Iris pigment epithelial cell (primary cell): ENCODE measurements at regions not wholly inside any gene's neighbourhood (a gene's known extent, or its start where the extent isn't known, plus 50 kb on each side); places are given as distances from the start of the nearest gene placed in this dataset.
"Not testable (repeated sequence)": the region's sequence is repeated elsewhere in the genome, so short reads cannot be mapped to it uniquely, and the experiment has no call there.

Source experiments
- DNase-seq: peaks from one replicate; pipeline ENCODE4 v3.0.0-alpha.2; 2011; ENCODE audit warnings: low read depth

DNA sequence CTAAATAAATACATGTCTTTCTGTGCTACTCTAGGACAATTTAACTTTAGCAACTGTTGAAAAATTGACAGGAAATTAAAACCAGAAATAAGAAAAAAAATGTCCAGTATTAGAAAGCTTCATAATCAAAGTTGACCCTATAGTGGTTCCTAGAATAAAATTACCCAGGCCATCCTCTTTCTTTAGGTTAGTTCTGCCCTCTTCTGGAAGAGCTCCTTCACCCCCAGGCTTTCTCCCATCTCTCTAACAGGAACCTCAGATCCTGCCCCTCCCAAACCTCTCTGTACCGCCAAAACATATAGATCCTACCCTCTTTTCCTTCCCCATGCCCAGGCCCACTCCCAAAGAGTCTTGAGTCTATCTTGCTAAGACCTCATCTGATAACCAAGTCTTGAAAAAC, 159.4 kb upstream of the CDK1 start:
- DNase-seq = no peak

DNA sequence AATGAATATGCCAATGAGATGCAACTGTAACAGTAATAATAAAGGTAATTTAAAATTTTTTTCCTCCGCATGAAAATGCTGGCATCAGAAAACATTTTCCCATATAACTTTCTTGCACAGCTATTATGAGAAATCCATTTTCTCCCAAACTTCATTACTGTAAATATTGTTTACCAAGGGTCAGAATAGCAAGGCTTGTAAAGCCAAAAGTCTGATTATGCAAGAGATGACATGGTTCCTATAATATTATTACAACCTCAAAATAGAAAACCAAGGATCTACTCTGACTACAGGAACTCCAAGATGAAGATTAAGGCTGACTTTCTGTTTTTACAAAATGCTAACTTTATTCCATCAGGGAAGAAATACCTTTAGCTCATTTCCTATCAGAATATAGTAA, 162.7 kb upstream of the CDK1 start:
- peak; percentile 19 for DNase-seq

DNA sequence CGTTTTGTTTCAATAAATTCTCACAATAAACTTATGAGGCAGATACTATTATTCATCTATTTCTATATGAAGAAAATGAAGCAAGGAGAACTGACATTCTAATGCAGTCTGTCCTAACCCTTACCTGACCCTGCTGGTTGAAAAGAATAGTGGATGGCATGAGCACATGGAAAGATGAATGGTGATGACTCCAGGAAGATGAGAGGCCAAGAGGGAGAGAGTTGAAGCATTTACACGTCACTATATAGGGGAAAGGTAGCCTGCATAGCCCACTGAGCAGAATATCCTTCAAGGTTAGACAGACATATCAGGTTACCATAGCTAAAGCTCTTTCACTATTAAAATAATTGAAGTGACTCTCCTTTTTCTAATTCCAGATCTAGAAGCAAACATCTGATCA, 163.9 kb upstream of the CDK1 start:
- no peak for DNase-seq

DNA sequence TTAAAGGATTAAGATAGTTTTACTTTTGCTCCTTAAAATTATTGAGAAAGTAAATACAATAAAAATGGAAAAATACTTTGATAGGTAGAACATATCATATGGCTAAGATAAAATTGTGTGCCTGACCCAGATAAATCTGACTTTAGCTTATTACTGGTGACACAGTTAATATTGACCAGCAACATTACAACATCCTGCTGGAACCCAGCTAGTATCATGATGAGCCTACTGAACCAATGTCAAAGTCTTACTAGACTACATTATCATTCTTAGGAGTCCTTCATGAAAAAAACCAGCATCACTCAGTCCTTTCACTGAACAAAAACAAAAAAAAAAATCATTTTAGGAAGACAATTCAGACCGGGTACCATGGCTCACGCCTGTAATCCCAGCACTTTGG, 164.8 kb upstream of the CDK1 start:
- no peak for DNase-seq

DNA sequence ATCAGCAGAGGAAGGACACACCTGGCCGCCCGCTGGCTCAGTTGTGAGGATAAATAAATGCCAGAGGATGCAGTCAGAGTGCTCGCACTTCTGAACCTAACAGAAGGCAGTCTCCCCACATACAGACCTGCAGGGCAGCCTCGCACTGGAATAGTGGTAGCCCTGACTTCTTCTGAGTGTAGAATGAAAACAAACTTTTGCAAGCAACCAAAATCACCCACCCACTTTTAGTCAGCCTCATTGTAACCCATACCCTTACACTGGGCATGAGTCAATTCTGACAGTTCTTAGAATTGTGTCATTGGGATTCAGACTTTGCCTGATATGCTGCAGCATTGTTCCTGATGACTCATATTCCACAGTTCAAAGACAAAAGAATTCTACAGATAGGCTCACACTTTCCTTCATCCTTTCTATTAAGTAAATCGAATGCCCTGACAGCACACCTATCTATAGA, 167.0 kb upstream of the CDK1 start:
- DNase-seq = peak; percentile 85

DNA sequence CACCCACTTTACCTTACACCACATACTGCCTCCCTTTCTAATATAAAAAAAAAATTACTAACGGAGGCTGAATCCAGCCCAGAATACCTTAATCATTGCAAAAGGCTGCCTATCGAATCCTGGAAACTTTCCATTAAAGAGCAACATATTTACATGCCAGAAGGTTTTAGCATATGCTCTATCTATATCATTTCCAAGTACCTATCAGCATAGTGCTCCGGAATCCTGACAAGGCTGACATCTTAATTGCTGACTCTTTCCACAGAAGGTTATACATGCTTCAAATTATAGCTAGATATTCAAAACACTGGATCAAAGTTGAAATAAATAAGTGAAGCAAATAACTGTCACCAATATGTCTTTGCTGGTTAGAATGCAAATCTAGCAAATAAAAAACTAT, 170.9 kb upstream of the CDK1 start:
- DNase-seq = no peak

DNA sequence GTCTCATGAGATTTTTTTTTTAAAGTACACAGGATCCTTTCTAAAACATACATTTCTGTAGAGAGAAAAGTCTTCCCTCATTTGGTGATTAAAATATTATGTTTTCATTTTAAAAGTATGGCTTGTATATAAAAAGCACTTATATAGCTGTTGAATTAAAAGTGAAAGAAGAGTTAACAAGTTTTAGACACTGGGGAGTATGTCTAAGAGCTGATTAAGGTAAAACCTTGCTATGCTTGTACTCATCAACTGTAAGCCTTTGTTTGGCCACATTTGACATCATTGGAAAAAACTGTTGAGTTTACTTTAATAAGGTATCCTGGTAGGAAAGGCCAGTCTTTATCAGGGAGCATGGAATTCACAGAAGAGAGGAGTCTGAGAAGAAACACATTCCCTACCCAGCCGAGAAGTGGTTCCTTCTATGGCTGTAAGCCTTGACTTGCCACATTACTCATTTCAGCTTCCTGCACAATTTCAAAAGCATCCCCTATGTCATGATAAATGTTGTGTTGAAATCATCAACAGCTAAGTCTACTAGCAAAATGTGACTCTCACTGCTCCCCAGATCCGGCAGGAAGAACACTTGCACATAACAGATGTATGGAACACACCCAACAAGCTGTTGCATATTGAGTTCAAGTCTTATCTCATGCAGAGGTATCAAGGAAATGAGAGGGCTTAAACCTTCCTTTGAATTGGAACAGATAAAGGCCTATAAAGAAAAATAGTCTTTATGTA, 171.8 kb upstream of the CDK1 start:
- peak; percentile 97 for DNase-seq

DNA sequence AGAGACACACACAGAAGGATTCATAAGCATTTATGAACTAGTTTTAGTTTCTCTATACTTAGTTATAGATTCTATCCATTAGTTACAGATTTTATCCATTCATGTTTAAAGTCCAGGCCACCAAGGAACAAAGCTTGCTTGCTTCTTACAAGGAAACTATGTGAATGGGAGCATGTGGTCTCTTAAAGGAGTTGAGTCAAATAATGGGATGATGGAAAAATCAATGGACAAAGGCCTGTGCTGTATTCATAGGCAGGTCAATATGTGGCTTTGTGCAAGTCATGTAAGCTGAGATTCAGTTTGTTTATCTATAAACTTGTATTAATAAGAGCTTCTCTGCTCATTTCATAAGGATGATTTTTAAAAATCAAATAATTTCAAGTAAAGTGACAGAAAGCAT, 172.8 kb upstream of the CDK1 start:
- no peak for DNase-seq

DNA sequence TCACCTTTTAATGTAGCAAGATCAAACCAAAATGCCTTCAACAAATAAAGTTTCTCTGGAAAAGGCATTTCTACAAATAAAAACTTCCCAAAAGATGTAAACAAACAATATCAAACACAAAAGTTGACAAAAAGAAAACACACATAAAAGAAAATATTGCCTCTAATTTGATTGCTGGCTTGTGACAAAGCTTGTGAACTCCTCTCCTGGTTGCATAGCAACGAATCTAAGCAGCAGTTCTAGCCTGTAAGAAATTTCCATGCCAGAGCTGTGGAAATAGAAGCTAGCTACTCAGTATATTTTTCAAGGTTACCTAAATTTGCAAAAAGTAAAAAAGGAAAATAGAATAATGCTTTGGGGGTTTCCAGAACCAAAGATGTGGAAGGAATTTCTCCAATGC, 173.9 kb upstream of the CDK1 start:
- DNase-seq = peak; percentile 35

DNA sequence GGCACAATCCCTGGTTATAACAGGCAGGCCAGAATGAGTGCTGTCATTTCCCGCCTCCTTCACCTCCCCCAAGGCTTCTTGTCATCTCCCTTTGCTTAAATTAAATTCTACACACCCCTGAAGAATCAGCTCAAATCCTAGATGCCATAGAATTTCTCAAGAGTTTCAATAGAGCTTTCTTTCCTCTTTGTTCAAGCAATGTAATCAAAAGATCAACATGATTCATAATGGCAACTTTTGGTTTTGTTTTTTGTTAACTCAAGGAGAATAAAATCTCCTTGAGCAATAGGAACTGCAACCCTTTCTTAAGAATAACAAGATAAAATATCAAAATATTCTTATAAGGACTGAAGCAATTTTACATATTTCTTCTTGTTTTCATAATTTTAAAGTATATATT, 180.8 kb upstream of the CDK1 start:
- peak; percentile 11 for DNase-seq

DNA sequence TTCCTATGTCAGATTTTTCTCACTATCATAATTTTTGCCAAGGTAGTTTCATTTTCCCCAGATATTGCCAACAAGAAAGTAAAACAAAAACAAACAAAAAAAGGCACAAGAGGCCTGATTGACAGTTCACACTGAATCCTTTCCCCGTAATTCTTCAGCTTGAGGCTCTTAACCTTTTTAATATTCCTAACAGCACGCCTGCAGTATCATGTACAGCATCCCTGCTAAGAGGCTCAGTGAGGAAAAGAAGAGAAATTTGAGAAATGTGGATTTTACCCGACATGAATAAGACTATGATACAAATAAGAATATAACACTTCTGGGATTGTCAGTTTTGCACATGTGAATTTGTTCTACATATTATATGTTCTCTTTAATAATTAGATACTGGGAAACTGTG, 182.4 kb upstream of the CDK1 start:
- no peak for DNase-seq

DNA sequence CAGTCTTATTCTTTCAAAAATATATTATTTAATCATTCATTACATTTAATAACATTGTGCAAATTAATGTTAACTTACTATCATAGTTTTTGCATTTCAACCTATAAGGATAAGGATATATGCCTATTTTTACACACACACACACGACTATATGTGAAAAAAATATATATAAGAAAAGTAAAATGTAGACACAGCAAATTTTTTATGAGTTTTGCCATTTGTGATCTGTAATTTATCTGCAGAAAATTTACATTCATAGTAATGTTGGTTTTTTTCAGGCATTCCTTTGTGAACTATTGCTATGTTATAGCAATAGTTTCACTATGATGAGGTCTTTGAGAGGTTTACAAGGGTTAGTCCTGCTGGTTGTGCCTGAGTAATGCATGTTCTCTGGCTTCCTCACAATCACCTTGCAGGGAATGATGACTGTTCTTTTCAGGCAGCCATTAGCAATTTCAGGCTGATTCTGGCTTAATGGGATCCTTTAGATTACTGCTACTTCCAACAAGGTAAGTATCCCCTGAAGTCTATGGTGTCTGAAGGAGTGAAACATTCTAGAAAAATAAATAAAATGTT, 183.7 kb upstream of the CDK1 start:
- DNase-seq = peak; percentile 46

DNA sequence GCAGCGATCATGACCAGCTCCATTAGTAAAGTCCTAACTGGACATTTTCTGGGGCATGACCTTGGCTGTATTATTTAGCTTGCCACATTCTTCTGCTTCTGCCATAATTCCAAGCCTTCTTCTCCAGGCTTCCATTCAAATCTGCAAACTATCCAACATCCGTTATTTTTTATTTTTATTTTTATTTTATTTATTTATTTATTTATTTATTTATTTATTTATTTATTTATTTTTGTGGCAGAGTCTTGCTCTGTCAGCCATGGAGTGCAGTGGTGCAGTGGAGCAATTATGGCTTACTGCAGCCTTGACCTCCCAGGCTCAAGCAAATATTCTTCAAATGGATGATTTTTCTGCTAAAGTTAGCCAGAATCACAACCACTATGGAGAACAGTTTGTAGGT, 187.2 kb upstream of the CDK1 start:
- DNase-seq = no peak

DNA sequence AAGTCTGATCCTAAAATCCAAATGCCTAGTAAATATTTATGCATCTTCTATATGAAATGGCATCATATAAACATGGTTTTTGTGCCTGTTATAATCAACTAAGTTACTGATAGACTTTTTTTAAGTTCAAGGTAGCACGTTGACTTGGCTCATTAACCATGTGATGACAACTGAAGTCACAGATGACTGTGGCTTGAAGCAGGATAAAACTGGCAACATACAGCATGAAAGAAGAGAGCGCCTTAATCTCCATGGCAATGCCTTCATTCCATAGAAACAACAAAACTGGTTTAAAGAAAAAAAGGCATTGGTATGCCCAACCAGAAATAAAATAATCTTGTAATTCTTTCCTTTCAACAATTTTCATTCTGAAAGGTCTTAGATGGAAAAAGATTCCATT, 188.9 kb upstream of the CDK1 start:
- DNase-seq = no peak

DNA sequence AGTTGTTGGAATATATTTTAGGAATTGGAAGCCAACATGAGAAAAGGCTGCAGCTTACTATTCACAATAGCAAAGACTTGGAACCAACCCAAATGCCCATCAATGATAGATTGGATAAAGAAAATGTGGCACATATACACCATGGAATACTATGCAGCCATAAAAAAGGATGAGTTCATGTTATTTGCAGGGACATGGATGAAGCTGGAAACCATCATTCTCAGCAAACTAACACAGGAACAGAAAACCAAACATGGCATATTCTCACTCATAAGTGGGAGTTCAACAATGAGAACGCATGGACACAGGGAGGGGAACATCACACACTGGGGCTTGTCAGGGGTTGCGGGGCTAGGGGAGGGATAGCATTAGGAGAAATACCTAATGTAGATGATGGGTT, 192.1 kb upstream of the ANK3 start:
- not testable (repeated sequence) for DNase-seq

DNA sequence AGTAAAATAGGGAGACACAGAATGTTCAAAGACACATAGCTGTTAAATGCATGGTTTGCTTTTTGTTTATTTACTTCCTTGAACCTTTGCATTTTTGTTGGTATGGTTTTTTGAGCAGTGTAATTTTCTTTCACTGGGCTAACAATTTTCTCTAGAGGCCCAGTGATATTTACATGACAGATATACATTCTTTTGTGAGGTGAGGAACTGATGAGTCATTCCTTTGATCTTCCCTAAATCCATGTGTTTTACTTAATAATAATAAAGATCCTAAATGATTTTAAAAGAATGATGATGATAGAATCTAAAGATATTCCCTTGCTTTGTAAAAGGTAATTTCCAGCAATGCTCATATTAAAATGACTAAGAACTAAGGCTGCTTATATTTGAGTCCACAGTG, 188.5 kb upstream of the ANK3 start:
- peak; percentile 10 for DNase-seq

DNA sequence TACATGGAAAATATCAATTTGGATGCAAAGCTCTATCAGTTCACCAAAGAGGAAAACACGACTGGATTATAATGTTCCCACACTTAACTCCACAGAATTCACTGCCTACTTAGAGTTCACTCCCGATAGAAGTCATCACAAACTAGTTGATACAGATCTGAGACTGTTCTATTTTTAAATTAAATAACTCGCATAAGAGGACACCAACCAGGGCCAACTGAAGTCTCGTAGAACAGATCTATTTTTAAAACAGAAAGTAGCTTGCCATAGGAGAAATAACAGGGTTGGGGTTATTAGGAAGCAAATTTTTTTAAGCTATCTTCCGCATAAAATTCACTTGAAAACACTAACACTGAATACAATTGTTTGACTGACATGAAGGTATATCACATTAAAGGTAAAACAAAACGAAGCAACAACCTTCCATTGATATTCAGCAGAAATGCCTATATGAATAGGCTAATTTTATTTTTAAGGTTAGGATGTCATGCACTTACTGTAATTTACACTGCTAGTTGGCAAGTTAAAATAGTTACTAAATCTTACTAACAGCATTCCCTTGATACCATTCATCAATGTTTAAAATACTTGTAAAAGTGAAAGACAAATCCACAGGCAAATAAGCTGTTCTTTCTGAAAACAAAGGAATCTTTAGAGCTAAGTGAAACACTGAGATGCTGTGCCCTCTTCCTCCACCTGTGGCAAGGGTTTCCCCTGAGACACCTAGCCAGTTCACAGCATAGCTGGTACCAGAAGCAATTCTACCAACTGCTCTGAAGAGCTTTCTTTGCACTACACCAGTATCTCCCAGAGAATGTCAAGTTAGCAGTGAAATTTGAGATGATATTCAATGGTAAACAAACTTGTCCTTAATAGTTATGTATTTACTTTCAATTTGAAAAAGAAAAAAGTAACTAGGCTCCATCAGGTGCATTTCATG, 186.7 kb upstream of the ANK3 start:
- peak; percentile 6 for DNase-seq

DNA sequence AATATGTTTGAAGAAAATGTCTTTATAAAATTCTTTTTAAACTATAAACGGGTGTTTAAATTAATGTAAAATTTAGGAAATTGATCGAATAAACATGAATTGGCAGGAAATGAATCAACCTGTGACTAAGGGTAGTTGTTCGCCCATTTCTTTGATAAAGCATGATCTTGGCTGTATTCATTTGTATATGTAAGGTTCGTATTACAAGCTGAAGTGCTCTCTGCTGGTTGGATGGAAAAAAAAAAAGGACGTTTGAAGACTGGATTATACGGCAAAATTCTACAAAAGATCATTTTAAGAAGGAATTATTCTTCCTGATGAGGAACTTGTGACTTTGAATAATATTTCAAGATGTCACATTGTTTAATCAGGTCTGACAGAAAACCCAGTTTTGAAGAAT, 185.4 kb upstream of the ANK3 start:
- DNase-seq = peak; percentile 39

DNA sequence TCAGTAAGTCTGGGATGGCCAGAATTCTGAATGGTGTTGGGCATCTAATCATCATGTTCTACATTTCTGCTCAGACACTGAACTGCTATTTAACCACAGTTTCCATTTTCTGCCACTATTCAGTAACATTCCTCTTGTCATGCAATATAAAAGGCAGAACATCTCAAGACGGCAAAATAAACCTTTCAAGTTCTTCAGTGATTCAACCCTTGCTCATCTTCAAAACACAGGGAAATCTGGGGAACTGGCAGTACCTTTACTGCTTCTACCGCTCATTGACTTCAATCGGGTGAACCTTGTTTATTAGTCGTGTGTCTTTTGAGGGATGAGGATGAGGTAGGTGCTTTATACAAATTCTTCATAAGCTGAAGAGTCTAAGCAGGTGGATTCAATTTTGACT, 184.7 kb upstream of the ANK3 start:
- peak; percentile 17 for DNase-seq

DNA sequence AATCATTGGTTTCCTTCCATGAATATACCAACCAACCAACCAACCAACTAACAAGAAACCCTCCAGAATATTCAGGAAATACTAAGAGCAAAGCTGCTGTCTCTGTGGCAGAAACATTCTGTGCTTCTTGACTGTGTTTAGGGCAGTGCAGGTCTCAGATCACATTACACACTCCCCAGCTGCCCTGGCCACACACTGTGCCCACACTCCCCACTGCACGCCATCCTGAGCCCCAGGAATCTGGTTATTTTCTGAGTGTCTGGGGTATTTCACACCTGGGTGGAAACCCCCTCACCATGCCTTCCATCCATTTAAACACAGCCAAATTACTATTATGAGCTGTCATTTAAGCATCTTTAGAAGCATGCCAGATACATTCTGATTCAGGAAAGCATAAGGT, 183.7 kb upstream of the ANK3 start:
- peak; percentile 17 for DNase-seq

DNA sequence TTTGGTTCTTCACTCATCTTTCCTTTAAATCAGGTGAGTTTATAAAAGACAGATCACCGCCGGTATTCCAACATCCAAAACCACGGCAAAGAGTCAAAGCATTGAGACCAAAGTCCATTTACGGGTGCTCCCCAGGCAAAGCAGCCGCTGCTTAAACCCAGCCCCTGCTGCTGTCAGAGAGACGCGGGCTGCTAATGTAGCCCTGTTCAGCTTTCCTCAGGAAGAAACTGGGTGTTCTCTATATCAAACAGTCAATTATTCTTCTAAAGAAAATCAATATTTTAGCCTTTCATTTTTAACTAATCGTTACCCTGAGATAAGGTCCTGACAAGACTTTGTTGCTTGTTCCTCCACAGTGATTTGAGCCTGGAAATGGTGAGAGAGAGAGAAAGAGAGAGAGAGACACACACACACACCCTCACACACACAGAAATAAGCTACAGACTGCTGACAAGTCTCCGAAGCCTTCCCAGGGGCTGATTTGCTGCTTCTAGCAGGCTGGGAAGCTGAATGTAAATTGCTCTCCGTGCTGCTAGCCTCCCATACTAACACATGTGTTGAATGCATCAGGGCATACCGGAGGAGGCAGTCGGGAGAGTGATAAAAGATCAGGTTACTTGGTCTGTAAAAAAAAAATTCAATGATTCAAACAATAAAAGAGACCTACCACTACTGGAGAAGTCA, 183.0 kb upstream of the ANK3 start:
- DNase-seq = peak; percentile 83

DNA sequence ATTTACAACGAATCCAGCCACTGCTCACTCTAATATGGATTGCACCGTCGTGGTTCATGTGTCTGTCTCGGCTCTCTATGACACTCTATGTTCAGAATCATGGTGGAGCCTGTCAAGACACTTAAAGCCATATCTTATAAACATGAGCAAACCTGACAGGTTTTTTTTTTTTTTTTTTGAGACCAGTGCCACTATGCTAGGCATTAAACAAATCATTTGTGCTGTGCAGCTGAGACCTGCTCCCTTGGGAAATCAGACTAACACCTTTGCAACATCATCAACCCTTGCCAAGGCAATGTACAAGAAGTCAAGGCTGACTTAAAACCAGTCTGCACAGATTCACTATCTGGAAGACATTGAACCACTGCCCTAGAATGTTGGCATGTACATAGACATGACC, 181.2 kb upstream of the ANK3 start:
- DNase-seq = no peak
